Osteocyte (in vitro differentiated cells): ENCODE measurements at regions not wholly inside any gene's neighbourhood (a gene's known extent, or its start where the extent isn't known, plus 50 kb on each side); places are given as distances from the start of the nearest gene placed in this dataset.
"Not testable (repeated sequence)": the region's sequence is repeated elsewhere in the genome, so short reads cannot be mapped to it uniquely, and the experiment has no call there.

Source experiments
- DNase-seq: peaks from one replicate; pipeline ENCODE4 v3.0.0; 2021; ENCODE audit warnings: mixed read lengths; ENCODE audit not compliant: unreplicated experiment; ENCODE audit errors: extremely low spot score
- H3K27ac Mint-ChIP-seq: one replicate; pipeline ENCODE4 v1.8.0; 2021; ENCODE audit warnings: mild to moderate bottlenecking, mixed read lengths; ENCODE audit not compliant: unreplicated experiment
- H3K27me3 Mint-ChIP-seq: one replicate; pipeline ENCODE4 v1.8.0; 2021; ENCODE audit warnings: mixed read lengths; ENCODE audit not compliant: unreplicated experiment
- H3K36me3 Mint-ChIP-seq: one replicate; pipeline ENCODE4 v1.8.0; 2021; ENCODE audit warnings: mixed read lengths; ENCODE audit not compliant: unreplicated experiment
- H3K4me1 Mint-ChIP-seq: one replicate; pipeline ENCODE4 v1.8.0; 2021; ENCODE audit warnings: mixed read lengths; ENCODE audit not compliant: unreplicated experiment
- H3K4me3 Mint-ChIP-seq: one replicate; pipeline ENCODE4 v1.8.0; 2021; ENCODE audit warnings: mild to moderate bottlenecking, moderate library complexity, mixed read lengths; ENCODE audit not compliant: unreplicated experiment
- H3K9me3 Mint-ChIP-seq: one replicate; pipeline ENCODE4 v1.8.0; 2021; ENCODE audit warnings: mixed read lengths; ENCODE audit not compliant: unreplicated experiment
- TF ChIP-seq, protein P1 (sequence below): fragments of 200-600 bp; sonication (generic); IDR thresholded peaks from 2 replicates; pipeline ENCODE4 v1.5.0; 2021; ENCODE audit warnings: antibody characterized with exemption, mild to moderate bottlenecking, moderate library complexity

DNA sequence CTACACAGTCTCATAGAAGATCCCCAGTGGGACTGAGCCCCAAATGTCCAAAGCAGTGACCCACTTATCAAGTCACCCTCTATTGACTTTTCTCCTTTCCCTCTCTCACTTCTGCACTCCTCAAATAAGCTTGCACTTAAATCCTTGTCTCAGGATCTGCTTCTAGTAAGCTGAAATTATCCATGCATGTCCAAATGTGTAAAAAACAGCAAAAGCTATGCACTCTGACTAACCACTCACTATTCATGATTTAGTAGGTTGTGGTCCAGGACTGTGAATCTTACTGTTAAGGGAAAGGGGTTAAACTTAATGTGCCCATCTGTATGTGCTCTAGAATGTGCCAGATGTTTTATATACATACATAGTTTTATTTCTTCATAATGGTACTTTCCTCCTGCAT lies 115.4 kb downstream of the SCG2 start:
- Mint-ChIP-seq H3K27ac (no peak overlapping the region), H3K4me3 (no peak overlapping the region), H3K9me3 (peaks cover 11% of the 10 kb centered on the region), H3K4me1 (peaks cover 3% of the 10 kb centered on the region), H3K36me3 (no peaks in the 10 kb centered on the region), H3K27me3 (no peaks in the 10 kb centered on the region)
- TF ChIP-seq, protein P1, sequence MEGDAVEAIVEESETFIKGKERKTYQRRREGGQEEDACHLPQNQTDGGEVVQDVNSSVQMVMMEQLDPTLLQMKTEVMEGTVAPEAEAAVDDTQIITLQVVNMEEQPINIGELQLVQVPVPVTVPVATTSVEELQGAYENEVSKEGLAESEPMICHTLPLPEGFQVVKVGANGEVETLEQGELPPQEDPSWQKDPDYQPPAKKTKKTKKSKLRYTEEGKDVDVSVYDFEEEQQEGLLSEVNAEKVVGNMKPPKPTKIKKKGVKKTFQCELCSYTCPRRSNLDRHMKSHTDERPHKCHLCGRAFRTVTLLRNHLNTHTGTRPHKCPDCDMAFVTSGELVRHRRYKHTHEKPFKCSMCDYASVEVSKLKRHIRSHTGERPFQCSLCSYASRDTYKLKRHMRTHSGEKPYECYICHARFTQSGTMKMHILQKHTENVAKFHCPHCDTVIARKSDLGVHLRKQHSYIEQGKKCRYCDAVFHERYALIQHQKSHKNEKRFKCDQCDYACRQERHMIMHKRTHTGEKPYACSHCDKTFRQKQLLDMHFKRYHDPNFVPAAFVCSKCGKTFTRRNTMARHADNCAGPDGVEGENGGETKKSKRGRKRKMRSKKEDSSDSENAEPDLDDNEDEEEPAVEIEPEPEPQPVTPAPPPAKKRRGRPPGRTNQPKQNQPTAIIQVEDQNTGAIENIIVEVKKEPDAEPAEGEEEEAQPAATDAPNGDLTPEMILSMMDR: no peak
- DNase-seq: no peak

DNA sequence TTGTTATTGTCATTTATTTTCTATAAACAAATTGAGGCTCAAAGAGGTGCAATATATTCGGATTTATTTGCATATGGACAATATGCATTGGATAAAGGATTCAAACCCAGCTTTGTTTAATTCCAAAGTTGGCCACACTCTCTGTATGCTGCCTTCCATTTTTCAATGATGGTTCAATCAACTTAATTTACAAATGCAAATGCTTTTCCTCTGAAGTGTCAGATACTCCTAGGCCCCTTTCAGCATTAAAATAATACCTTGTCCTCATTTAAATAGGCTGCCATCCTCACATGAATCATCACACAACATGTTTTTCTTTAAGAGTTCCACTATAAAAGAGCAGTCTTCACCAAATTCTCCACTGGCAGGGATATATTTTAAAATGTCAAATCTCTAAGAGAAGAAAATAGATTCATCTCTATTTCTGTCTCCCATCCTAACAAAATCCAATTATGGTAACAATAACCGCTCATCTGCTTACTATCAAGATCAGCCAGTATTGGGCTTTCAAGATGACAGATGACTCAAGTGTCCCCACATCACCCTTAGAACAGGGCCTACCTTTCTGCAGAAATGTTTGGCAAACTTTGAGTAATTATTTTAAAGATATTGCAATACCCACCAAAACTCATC lies 114.8 kb downstream of the SCG2 start:
- peaks cover 11% of the 10 kb centered on the region for H3K9me3 Mint-ChIP-seq
- TF ChIP-seq, protein P1: no peak
- H3K4me3 Mint-ChIP-seq: no peak overlapping the region
- no peak overlapping the region for H3K27ac Mint-ChIP-seq
- H3K4me1 Mint-ChIP-seq: peaks cover 3% of the 10 kb centered on the region
- no peaks in the 10 kb centered on the region for H3K27me3 Mint-ChIP-seq
- H3K36me3 Mint-ChIP-seq: no peaks in the 10 kb centered on the region
- no peak for DNase-seq

DNA sequence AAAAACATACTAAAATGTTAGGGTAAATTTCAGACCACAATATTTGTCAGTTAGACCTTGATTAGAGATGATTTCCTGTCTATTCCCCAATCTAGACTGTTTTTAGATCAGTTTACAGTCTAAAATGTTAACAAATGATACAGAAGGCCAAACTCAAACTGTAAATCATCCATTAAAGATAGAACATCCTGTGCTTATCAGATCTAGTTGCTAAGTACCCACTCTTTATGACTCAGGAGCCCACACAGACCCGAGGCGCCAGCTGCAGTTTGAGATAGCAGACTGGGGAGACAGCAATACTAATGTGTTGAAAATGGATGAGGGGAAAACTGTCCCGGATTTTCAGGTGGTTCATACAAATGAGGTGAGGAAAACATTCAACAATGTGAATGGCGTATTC lies 113.3 kb downstream of the SCG2 start:
- Mint-ChIP-seq H3K36me3 (no peaks in the 10 kb centered on the region), H3K27ac (no peak overlapping the region)

DNA sequence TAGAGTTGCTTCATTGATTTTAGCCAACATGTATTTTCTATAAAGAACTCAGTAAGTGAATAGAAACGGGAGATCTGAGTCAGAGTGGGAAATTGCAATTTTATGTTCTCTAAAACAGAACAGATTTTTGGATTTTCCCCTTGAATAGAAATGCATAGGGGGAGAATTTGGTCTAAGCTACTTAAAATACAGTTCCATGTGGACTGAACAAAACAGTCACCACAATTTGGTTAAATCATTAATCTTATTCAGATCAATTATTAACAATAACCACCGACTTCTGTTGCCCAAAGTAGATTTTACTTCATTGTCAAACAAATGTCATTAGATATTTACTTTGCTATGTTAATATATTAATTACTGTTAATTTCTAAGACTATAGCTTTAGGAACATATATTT lies 107.7 kb downstream of the SCG2 start:
- peaks cover 11% of the 10 kb centered on the region for H3K9me3 Mint-ChIP-seq
- no peaks in the 10 kb centered on the region for H3K4me1 Mint-ChIP-seq
- TF ChIP-seq, protein P1: no peak
- H3K27me3 Mint-ChIP-seq: no peaks in the 10 kb centered on the region
- H3K27ac Mint-ChIP-seq: no peak overlapping the region
- no peak for DNase-seq
- no peak overlapping the region for H3K4me3 Mint-ChIP-seq
- no peaks in the 10 kb centered on the region for H3K36me3 Mint-ChIP-seq

More for the DNA sequence above, 113.3 kb downstream of the SCG2 start:
- Mint-ChIP-seq H3K4me3 (no peak overlapping the region), H3K27me3 (no peaks in the 10 kb centered on the region), H3K9me3 (peaks cover 11% of the 10 kb centered on the region), H3K4me1 (peaks cover 3% of the 10 kb centered on the region)
- TF ChIP-seq, protein P1: no peak
- no peak for DNase-seq

DNA sequence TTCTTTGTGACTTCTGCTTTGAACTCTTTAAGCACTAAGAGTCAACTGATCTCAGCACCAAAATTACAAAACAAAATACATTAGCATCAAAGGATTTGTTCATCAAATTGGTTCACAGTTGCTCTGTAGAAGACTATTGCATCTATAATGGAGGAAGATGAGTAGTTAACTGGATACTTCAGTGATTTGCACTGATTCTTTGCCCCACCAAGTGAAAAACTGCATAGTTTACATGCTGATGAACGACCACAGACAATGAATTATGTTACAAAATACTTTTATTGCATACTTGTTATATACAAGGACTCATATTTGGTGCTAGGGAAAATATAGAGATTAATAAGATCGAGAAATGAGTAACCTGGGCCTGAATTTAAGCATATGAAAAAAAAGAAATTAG lies 107.2 kb downstream of the SCG2 start:
- DNase-seq: no peak

DNA sequence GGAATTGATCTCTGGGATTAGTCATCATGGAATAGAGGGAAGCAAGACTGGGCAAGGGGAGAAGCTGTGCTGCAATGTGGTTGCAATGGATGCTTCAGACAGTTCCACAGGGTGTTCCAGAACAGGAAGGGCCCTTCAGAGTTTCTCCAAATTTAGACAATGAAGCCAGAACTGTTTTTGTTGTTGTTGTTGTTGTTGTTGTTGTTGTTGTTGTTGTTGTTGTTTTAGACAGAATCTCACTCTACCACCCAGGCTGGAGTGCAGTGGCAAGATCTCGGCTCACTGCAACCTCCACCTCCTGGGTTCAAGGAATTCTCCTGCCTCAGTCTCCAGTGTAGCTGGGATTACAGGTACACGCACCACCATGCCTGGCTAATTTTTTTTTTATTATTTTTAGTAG lies 105.3 kb downstream of the SCG2 start:
- not testable (repeated sequence) for H3K36me3 Mint-ChIP-seq, H3K4me3 Mint-ChIP-seq, H3K9me3 Mint-ChIP-seq, DNase-seq, H3K27ac Mint-ChIP-seq, H3K4me1 Mint-ChIP-seq, H3K27me3 Mint-ChIP-seq

More for the DNA sequence above, 107.2 kb downstream of the SCG2 start:
- no peaks in the 10 kb centered on the region for H3K4me1 Mint-ChIP-seq
- TF ChIP-seq, protein P1: no peak
- H3K4me3 Mint-ChIP-seq: no peak overlapping the region
- no peaks in the 10 kb centered on the region for H3K36me3 Mint-ChIP-seq
- H3K9me3 Mint-ChIP-seq: peaks cover 9% of the 10 kb centered on the region
- no peak overlapping the region for H3K27ac Mint-ChIP-seq
- H3K27me3 Mint-ChIP-seq: no peaks in the 10 kb centered on the region
